ENCODE measurements at regions not wholly inside any gene's neighbourhood (a gene's known extent, or its start where the extent isn't known, plus 50 kb on each side); places are given as distances from the start of the nearest gene placed in this dataset.
A peak's percentile ranks its signal among the peaks of the same experiment; 100 is the strongest.

- peak; percentile 89 for DNase-seq
These were observed 50.0 kb upstream of the SLC19A1 start for GRCh38 chr21:45592208-45592619.

- peak; percentile 65 for DNase-seq
These were observed 50.4 kb upstream of the SLC19A1 start for GRCh38 chr21:45592626-45593134.

- DNase-seq, result peak; percentile 66
These were observed 50.1 kb upstream of the PCBP3 start for GRCh38 chr21:45593162-45594022.

Data from activated effector memory CD4-positive, alpha-beta T cell treated with anti-CD3 and anti-CD28 coated beads, Interleukin-2, amount 50 U/mL, for 16 hours (primary cell).